ENCODE measurements at regions not wholly inside any gene's neighbourhood (a gene's known extent, or its start where the extent isn't known, plus 50 kb on each side); places are given as distances from the start of the nearest gene placed in this dataset.
A peak's percentile ranks its signal among the peaks of the same experiment; 100 is the strongest.

DNA sequence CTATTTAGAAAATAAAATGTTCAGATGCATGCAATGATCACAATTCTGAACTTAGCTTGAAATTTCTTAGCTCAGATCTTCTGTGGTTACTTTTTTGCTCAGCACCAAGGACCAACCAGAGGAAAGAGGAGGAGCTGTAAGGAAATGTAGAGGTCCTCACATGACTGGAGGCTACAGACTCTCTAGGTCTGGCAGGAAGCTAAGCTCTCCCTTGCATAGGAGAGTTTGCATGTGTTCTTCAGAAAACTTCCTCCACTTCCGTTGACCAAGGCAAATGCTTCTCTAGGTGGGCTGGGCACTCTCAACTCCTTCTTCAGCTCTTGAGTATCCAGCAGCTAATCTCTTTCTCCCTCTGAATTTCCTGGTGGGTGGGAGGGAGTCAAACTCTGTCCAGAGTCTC lies 119.6 kb downstream of the BTC start:
- no peak for DNase-seq (ENCODE audit: insufficient read length, low spot score)
- no peak for FAIRE-seq

DNA sequence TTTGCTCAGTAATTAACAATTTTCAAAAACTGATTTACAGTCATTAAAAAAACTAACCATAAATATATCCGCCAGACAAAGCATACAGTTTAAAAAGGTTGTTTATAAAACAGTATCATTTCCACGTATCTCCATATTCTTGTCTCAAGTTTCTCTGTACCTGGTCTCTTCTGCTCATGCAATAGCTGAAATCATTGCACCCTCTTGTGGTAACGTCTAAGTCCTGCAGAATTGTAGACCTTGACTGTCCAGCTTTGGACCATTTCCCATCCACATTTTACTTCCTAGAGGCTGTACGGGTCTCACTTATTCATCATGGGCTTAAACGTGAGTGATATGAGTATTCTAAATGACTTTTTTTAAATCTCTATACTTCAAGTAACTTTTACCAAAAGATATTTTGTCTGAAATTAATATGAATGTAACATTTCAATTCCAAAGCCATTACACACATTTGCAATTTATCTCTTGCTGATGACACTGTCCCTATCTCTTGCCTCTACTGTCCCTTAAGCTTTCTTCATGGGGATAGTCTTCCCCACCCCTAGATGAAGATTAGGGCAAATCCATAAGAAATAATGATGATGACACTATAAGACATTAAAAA lies 118.5 kb downstream of the BTC start:
- FAIRE-seq (peak; percentile 92), DNase-seq (ENCODE audit: insufficient read length, low spot score) (peak; percentile 6)

DNA sequence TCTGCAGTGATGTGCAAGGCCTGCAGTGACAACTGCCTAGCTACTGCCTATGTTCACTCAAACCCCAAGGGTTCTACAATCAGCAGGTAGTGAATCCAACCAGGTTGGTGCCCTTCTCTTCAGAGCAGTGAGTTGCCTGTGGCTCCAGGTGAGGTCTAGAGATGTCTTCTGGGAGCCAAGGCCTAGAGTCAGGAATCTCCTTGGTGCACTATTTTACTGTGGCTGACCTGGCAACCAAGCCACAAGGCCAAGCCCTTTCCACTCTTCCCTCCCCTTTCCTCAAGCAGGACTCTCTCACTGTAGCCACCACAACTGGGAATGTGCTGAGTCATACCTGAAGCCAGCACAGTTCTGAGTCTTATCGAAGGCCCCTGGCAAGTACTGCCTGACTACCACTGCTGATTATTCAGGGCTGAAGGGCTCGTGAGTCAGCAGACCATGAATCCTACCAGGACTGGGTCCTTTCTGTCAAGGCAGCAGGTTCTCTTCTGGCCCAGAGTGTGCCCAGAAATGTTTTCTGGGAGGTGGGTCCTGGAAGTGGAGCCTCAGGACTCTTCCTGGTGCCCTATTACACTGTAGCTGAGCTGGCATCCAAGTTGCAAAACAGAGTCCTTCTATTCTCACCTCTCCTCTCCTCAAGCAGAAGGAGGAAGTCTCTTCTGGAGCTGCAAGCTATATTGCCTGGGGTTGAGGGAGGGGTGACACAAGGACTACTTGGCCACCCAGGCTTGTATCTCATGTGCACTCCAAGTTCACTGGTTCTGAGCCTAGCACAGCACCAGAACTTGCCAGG lies 111.6 kb downstream of the BTC start:
- no peak for FAIRE-seq
- no peak for DNase-seq (ENCODE audit: insufficient read length, low spot score)

DNA sequence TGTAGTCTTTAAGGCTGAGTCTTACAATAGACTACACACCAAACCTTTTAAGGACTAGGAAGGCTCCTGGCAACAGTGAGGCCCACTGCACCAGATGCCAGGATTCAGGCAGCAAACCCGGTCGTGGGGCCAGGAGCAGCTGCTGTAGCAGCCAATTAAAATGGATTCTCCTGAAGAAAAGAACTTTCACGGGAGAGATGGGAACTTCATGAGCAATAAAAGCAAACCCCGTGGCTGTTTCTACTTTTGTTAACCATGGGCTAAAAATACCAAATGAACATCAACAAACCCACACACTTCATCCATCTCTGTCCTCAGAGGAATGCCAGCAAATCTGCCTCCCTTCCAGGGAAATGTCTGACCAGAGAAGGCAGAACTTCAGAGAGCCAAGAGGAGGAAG lies 101.4 kb downstream of the BTC start:
- FAIRE-seq (no peak), DNase-seq (ENCODE audit: insufficient read length, low spot score) (no peak)
